Skin epidermis (tissue), 12 donors: ENCODE measurements at regions not wholly inside any gene's neighbourhood (a gene's known extent, or its start where the extent isn't known, plus 50 kb on each side); places are given as distances from the start of the nearest gene placed in this dataset.
A peak's percentile ranks its signal among the peaks of the same experiment; 100 is the strongest.
"Not testable (repeated sequence)": the region's sequence is repeated elsewhere in the genome, so short reads cannot be mapped to it uniquely, and the experiment has no call there.

Experiments
- H3K27ac ChIP-seq, 21 experiments: fragments of 200-600 bp; sonication (generic) in 11 of 21; one replicate each; pipeline ENCODE4 v1.5.0; 2020; ENCODE audit warnings: mild to moderate bottlenecking in 3 of 21, inconsistent platforms in 2 of 21, moderate library complexity in 2 of 21
- H3K4me3 ChIP-seq, 7 experiments: fragments of 200-600 bp; sonication (generic) in 2 of 7; one replicate each; pipeline ENCODE4 v1.5.0; 2020; ENCODE audit warnings: inconsistent platforms in 2 of 7, mild to moderate bottlenecking in 2 of 7, moderate library complexity in 1 of 7

- peak overlapping the region in 4 of 21 experiments; percentile 2 to 51 (median 25) for H3K27ac ChIP-seq
These were observed 139.8 kb upstream of the BASP1 start for GRCh38 chr5:17077440-17078233.

GRCh38 chr5:17079562-17079961 is 137.9 kb upstream of the BASP1 start:
- Histone ChIP-seq H3K4me3 (no peak overlapping the region), H3K27ac (peak overlapping the region in 5 of 21 experiments; percentile 17 to 45 (median 25))

More at GRCh38 chr5:17077440-17078233, 139.8 kb upstream of the BASP1 start:
- H3K4me3 ChIP-seq = no peak overlapping the region

GRCh38 chr5:17080361-17080760 is 137.1 kb upstream of the BASP1 start:
- peak overlapping the region in 3 of 21 experiments; percentile 42 to 56 (median 42) for H3K27ac ChIP-seq
- no peak overlapping the region for H3K4me3 ChIP-seq

- H3K4me3 ChIP-seq = no peak overlapping the region
- peak overlapping the region in 4 of 21 experiments; percentile 7 to 56 (median 40) for H3K27ac ChIP-seq
These were observed 136.3 kb upstream of the BASP1 start for GRCh38 chr5:17081142-17081541.

- H3K27ac ChIP-seq, H3K4me3 ChIP-seq: not testable (repeated sequence)
These were observed 134.2 kb upstream of the BASP1 start for GRCh38 chr5:17083276-17083675.

- H3K4me3 ChIP-seq = no peak overlapping the region
These were observed 130.4 kb upstream of the BASP1 start for GRCh38 chr5:17087035-17087434.

GRCh38 chr5:17088051-17088450 is 129.4 kb upstream of the BASP1 start:
- no peak overlapping the region for H3K27ac ChIP-seq
- H3K4me3 ChIP-seq = no peak overlapping the region

More at GRCh38 chr5:17087035-17087434, 130.4 kb upstream of the BASP1 start:
- no peak overlapping the region for H3K27ac ChIP-seq

- no peak overlapping the region for H3K27ac ChIP-seq
- no peak overlapping the region for H3K4me3 ChIP-seq
These were observed 128.4 kb upstream of the BASP1 start for GRCh38 chr5:17089001-17089400.

- no peak overlapping the region for H3K4me3 ChIP-seq
These were observed 127.7 kb upstream of the BASP1 start for GRCh38 chr5:17089690-17090089.

GRCh38 chr5:17090839-17091238 is 126.6 kb upstream of the BASP1 start:
- no peak overlapping the region for H3K4me3 ChIP-seq
- no peak overlapping the region for H3K27ac ChIP-seq

More at GRCh38 chr5:17089690-17090089, 127.7 kb upstream of the BASP1 start:
- no peak overlapping the region for H3K27ac ChIP-seq

- no peak overlapping the region for H3K4me3 ChIP-seq
- peak overlapping the region in 1 of 21 experiments; percentile 20 for H3K27ac ChIP-seq
These were observed 122.6 kb upstream of the BASP1 start for GRCh38 chr5:17094830-17095229.

GRCh38 chr5:17096952-17097695 is 120.3 kb upstream of the BASP1 start:
- H3K27ac ChIP-seq = no peak overlapping the region
- no peak overlapping the region for H3K4me3 ChIP-seq

- H3K4me3 ChIP-seq = no peak overlapping the region
- no peak overlapping the region for H3K27ac ChIP-seq
These were observed 117.5 kb upstream of the BASP1 start for GRCh38 chr5:17099946-17100345.

GRCh38 chr5:17103461-17103860 is 114.0 kb upstream of the BASP1 start:
- no peak overlapping the region for H3K27ac ChIP-seq
- H3K4me3 ChIP-seq = no peak overlapping the region

- peak overlapping the region in 4 of 21 experiments; percentile 22 to 59 (median 50) for H3K27ac ChIP-seq
- H3K4me3 ChIP-seq = no peak overlapping the region
These were observed 111.5 kb upstream of the BASP1 start for GRCh38 chr5:17105744-17106418.

GRCh38 chr5:17106521-17106920 is 110.9 kb upstream of the BASP1 start:
- Histone ChIP-seq H3K4me3 (no peak overlapping the region), H3K27ac (peak overlapping the region in 1 of 21 experiments; percentile 59)

GRCh38 chr5:17112091-17112716 is 105.2 kb upstream of the BASP1 start:
- not testable (repeated sequence) for H3K4me3 ChIP-seq

GRCh38 chr5:17113174-17113958 is 104.1 kb upstream of the BASP1 start:
- no peak overlapping the region for H3K4me3 ChIP-seq
- no peak overlapping the region for H3K27ac ChIP-seq

More at GRCh38 chr5:17112091-17112716, 105.2 kb upstream of the BASP1 start:
- not testable (repeated sequence) for H3K27ac ChIP-seq

- Histone ChIP-seq H3K27ac (no peak overlapping the region), H3K4me3 (no peak overlapping the region)
These were observed 103.2 kb upstream of the BASP1 start for GRCh38 chr5:17114233-17114632.
